ENCODE measurements at regions not wholly inside any gene's neighbourhood (a gene's known extent, or its start where the extent isn't known, plus 50 kb on each side); places are given as distances from the start of the nearest gene placed in this dataset.

- POLR2A ChIA-PET = no interaction called here
- intact Hi-C loops (cut with DNase I, micrococcal nuclease) = no loop called here
- H3K27ac ChIP-seq (ENCODE audit: low read depth in 1 of 2, low read length in 2 of 2) = no peak overlapping the region
- Mint-ChIP-seq H3K4me3 (no peak overlapping the region), H3K27ac (no peak overlapping the region), H3K27me3 (peaks cover 10% of the 10 kb centered on the region), H3K9me3 (no peaks in the 10 kb centered on the region), H3K4me1 (ENCODE audit: low read depth) (no peaks in the 10 kb centered on the region), H3K36me3 (ENCODE audit: low read depth) (no peaks in the 10 kb centered on the region)
- peaks cover under 1 to 6% of the 10 kb centered on the region in 2 experiments for H3K27me3 ChIP-seq (ENCODE audit: control insufficient read depth in 1 of 2, insufficient read depth in 2 of 2, low read length in 2 of 2)
- CTCF ChIA-PET = no interaction called here
- DNase-seq (no peak), ATAC-seq (ENCODE audit: poor library complexity) (no peak)
- no peak for TF ChIP-seq CTCF (IDR thresholded peaks at IDR 0.05)
- peaks cover 3% of the 10 kb centered on the region for H3K4me1 ChIP-seq (ENCODE audit: insufficient read depth, low read length)
- H3K36me3 ChIP-seq (ENCODE audit: insufficient read depth, low read length) = no peaks in the 10 kb centered on the region
- no peaks in the 10 kb centered on the region for H3K9me3 ChIP-seq (ENCODE audit: control insufficient read depth in 1 of 2, insufficient read depth in 1 of 2, low read length in 2 of 2)
- H3K4me3 ChIP-seq (ENCODE audit: low read length) = no peak overlapping the region
These were observed 144.9 kb downstream of the FCRL5 start for GRCh38 chr1:157407367-157407766.

GRCh38 chr1:157405662-157406061 is 146.7 kb downstream of the FCRL5 start:
- CTCF ChIA-PET = no interaction called here
- Mint-ChIP-seq H3K27ac (no peak overlapping the region), H3K9me3 (no peaks in the 10 kb centered on the region), H3K27me3 (peaks cover 25% of the 10 kb centered on the region), H3K4me3 (no peak overlapping the region), H3K36me3 (ENCODE audit: low read depth) (no peaks in the 10 kb centered on the region), H3K4me1 (ENCODE audit: low read depth) (no peaks in the 10 kb centered on the region)
- Histone ChIP-seq H3K27ac (ENCODE audit: low read depth in 1 of 2, low read length in 2 of 2) (no peak overlapping the region), H3K27me3 (ENCODE audit: control insufficient read depth in 1 of 2, insufficient read depth in 2 of 2, low read length in 2 of 2) (peaks cover 5 to 13% of the 10 kb centered on the region in 2 experiments), H3K4me1 (ENCODE audit: insufficient read depth, low read length) (peaks cover 3% of the 10 kb centered on the region), H3K9me3 (ENCODE audit: control insufficient read depth in 1 of 2, insufficient read depth in 1 of 2, low read length in 2 of 2) (no peaks in the 10 kb centered on the region), H3K36me3 (ENCODE audit: insufficient read depth, low read length) (no peaks in the 10 kb centered on the region), H3K4me3 (ENCODE audit: low read length) (no peak overlapping the region)
- DNase-seq (no peak), ATAC-seq (ENCODE audit: poor library complexity) (no peak)
- POLR2A ChIA-PET = no interaction called here
- no peak for TF ChIP-seq CTCF (IDR thresholded peaks at IDR 0.05)
- intact Hi-C loops (cut with DNase I, micrococcal nuclease) = no loop called here

GRCh38 chr1:157404614-157405013 is 147.7 kb downstream of the FCRL5 start:
- H3K9me3 ChIP-seq (ENCODE audit: control insufficient read depth in 1 of 2, insufficient read depth in 1 of 2, low read length in 2 of 2) = no peaks in the 10 kb centered on the region
- no peak for DNase-seq
- no peaks in the 10 kb centered on the region for H3K36me3 Mint-ChIP-seq (ENCODE audit: low read depth)
- H3K27ac Mint-ChIP-seq = no peak overlapping the region
- no peaks in the 10 kb centered on the region for H3K4me1 Mint-ChIP-seq (ENCODE audit: low read depth)
- H3K27me3 ChIP-seq (ENCODE audit: control insufficient read depth in 1 of 2, insufficient read depth in 2 of 2, low read length in 2 of 2) = peaks cover 7 to 18% of the 10 kb centered on the region in 2 experiments
- H3K36me3 ChIP-seq (ENCODE audit: insufficient read depth, low read length) = no peaks in the 10 kb centered on the region
- H3K27me3 Mint-ChIP-seq = peaks cover 36% of the 10 kb centered on the region
- no peak for TF ChIP-seq CTCF (IDR thresholded peaks at IDR 0.05)
- no peak overlapping the region for H3K4me3 Mint-ChIP-seq
- intact Hi-C loops (cut with DNase I, micrococcal nuclease) = no loop called here
- no peak for ATAC-seq (ENCODE audit: poor library complexity)
- ChIA-PET POLR2A (no interaction called here), CTCF (no interaction called here)
- no peak overlapping the region for H3K27ac ChIP-seq (ENCODE audit: low read depth in 1 of 2, low read length in 2 of 2)
- peaks cover 3% of the 10 kb centered on the region for H3K4me1 ChIP-seq (ENCODE audit: insufficient read depth, low read length)
- no peak overlapping the region for H3K4me3 ChIP-seq (ENCODE audit: low read length)
- no peaks in the 10 kb centered on the region for H3K9me3 Mint-ChIP-seq
